ENCODE measurements at regions not wholly inside any gene's neighbourhood (a gene's known extent, or its start where the extent isn't known, plus 50 kb on each side); places are given as distances from the start of the nearest gene placed in this dataset.

DNA sequence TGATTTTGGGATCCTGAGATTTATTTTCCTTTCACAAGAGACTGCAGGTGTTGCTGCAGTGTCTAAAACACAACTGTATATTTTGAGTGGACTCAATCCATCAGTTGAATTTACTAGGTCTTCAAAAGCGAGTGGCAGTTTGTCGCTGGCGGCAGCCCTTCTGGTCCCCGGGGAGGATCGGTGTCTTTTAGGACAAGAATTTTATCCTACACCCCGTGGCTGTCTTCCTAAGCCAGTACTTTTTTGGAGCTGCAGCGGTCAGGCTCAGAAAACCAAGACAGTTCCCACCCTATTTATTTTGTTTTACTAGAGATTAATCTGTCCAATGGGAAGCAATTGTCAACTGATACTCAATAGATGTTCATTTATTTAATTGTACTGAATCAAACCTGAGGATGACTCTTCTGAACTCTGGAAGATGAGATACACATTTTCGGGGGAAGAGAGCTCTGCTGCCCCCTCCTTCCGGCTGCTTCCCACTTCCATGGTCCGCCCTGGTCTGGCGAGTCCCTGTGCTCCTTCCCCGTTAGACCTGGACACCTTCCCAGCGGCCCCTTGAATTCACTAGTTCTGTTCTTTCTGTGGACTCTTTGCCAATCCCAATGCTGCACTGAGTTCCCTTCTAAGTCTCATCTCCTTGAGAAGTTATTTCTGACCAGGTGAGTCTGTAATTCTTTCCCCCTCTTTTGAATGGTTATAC, 90.6 kb downstream of the ERMARD start:
- no peak overlapping the region for H3K9ac ChIP-seq (ENCODE audit: low read length)
- H3K4me3 Mint-ChIP-seq (ENCODE audit: unreplicated experiment): no peak overlapping the region
- H3K4me3 ChIP-seq (ENCODE audit: insufficient read depth, low read depth, low read length): no peak overlapping the region
- FAIRE-seq (no peak), DNase-seq (ENCODE audit: low read depth) (no peak)
- no peak overlapping the region for H3K4me2 ChIP-seq (ENCODE audit: low read length)
- peaks cover 49% of the 10 kb centered on the region for H3K27me3 Mint-ChIP-seq (ENCODE audit: low read depth, unreplicated experiment)
- H3K4me1 ChIP-seq (ENCODE audit: insufficient read depth, low read length): no peaks in the 10 kb centered on the region
- no peaks in the 10 kb centered on the region for H3K36me3 Mint-ChIP-seq (ENCODE audit: low read depth, unreplicated experiment)
- H3K27ac ChIP-seq (ENCODE audit: low read depth, low read length): no peak overlapping the region
- peaks cover 3% of the 10 kb centered on the region for H3K9me3 ChIP-seq (ENCODE audit: insufficient read depth, low read depth, low read length)
- no peaks in the 10 kb centered on the region for H3K36me3 ChIP-seq (ENCODE audit: insufficient read depth, low read length)
- H4K20me1 ChIP-seq (ENCODE audit: insufficient read depth, low read length): no peaks in the 10 kb centered on the region
- H3K4me1 Mint-ChIP-seq (ENCODE audit: low read depth, unreplicated experiment): peaks cover 7% of the 10 kb centered on the region
- H2AFZ ChIP-seq (ENCODE audit: low read depth, low read length): no peak overlapping the region
- H3K27ac Mint-ChIP-seq (ENCODE audit: unreplicated experiment): no peak overlapping the region
- TF ChIP-seq, protein P1, sequence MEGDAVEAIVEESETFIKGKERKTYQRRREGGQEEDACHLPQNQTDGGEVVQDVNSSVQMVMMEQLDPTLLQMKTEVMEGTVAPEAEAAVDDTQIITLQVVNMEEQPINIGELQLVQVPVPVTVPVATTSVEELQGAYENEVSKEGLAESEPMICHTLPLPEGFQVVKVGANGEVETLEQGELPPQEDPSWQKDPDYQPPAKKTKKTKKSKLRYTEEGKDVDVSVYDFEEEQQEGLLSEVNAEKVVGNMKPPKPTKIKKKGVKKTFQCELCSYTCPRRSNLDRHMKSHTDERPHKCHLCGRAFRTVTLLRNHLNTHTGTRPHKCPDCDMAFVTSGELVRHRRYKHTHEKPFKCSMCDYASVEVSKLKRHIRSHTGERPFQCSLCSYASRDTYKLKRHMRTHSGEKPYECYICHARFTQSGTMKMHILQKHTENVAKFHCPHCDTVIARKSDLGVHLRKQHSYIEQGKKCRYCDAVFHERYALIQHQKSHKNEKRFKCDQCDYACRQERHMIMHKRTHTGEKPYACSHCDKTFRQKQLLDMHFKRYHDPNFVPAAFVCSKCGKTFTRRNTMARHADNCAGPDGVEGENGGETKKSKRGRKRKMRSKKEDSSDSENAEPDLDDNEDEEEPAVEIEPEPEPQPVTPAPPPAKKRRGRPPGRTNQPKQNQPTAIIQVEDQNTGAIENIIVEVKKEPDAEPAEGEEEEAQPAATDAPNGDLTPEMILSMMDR (IDR thresholded peaks at IDR 0.05; ENCODE audit: insufficient read depth, low read depth, low read length): no peak
- TF ChIP-seq EZH2 (IDR thresholded peaks at IDR 0.05; ENCODE audit: insufficient read depth, low read length): no peak
- H3K9me3 Mint-ChIP-seq (ENCODE audit: unreplicated experiment): no peaks in the 10 kb centered on the region
- H3K79me2 ChIP-seq (ENCODE audit: insufficient read depth, low read length): no peaks in the 10 kb centered on the region
- no peaks in the 10 kb centered on the region for H3K27me3 ChIP-seq (ENCODE audit: insufficient read depth, low read length)

DNA sequence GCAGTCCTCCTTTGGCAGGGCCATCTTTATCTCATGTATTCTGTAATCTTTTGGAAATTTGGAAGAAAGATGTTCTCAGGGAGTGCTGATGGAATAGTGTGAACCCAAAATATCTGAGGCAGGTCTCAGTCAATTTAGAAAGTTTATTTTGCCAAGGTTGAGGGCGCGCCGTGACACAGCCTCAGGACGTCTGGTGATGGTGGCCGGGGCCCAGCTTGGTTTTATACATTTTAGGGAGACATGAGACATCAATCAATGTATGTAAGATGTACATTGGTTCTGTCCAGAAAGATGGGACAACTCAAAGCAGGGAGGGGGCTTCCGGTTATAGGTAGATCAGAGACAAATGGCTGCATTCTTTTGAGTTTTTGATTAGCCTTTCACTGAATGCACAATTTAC, 89.8 kb downstream of the ERMARD start:
- no peak for FAIRE-seq
- Histone ChIP-seq H3K27ac (ENCODE audit: low read depth, low read length) (no peak overlapping the region), H3K79me2 (ENCODE audit: insufficient read depth, low read length) (no peaks in the 10 kb centered on the region), H3K4me3 (ENCODE audit: insufficient read depth, low read depth, low read length) (no peak overlapping the region), H3K4me2 (ENCODE audit: low read length) (no peak overlapping the region), H3K9me3 (ENCODE audit: insufficient read depth, low read depth, low read length) (peaks cover 3% of the 10 kb centered on the region), H3K27me3 (ENCODE audit: insufficient read depth, low read length) (no peaks in the 10 kb centered on the region), H3K4me1 (ENCODE audit: insufficient read depth, low read length) (no peaks in the 10 kb centered on the region), H3K9ac (ENCODE audit: low read length) (no peak overlapping the region), H2AFZ (ENCODE audit: low read depth, low read length) (no peak overlapping the region), H4K20me1 (ENCODE audit: insufficient read depth, low read length) (no peaks in the 10 kb centered on the region), H3K36me3 (ENCODE audit: insufficient read depth, low read length) (no peaks in the 10 kb centered on the region)
- no peak overlapping the region for H3K4me3 Mint-ChIP-seq (ENCODE audit: unreplicated experiment)
- DNase-seq (ENCODE audit: low read depth): no peak
- TF ChIP-seq, protein P1 (IDR thresholded peaks at IDR 0.05; ENCODE audit: insufficient read depth, low read depth, low read length): no peak
- TF ChIP-seq EZH2 (IDR thresholded peaks at IDR 0.05; ENCODE audit: insufficient read depth, low read length): no peak
- H3K27me3 Mint-ChIP-seq (ENCODE audit: low read depth, unreplicated experiment): peaks cover 53% of the 10 kb centered on the region
- H3K27ac Mint-ChIP-seq (ENCODE audit: unreplicated experiment): no peak overlapping the region
- peaks cover 7% of the 10 kb centered on the region for H3K4me1 Mint-ChIP-seq (ENCODE audit: low read depth, unreplicated experiment)
- H3K9me3 Mint-ChIP-seq (ENCODE audit: unreplicated experiment): no peaks in the 10 kb centered on the region
- H3K36me3 Mint-ChIP-seq (ENCODE audit: low read depth, unreplicated experiment): no peaks in the 10 kb centered on the region

DNA sequence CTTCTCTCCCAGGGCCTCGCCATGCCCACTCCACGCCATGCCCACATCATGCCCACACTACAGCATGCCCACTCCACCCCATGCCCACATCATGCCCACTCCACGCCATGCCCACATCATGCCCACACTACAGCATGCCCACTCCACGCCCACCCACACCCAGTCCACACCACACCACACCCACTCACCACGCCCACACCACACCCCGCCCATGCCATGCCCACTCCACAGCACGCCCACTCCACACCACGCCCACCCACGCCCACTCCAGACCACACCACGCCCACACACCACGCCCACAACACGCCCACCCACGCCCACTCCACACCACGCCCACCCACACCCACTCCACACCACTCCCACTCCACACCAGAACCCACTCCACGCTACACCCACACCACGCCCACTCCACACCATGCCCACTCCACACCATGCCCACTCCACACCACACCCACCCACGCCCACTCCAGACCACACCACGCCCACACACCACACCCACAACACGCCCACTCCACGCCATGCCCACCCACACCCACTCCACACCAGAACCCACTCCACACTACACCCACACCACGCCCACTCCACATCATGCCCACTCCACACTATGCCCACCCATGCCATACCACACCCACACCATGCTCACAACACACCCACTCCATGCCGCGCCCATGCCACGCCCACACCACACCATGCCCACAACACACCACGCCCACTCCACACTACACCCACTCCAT, 88.6 kb downstream of the ERMARD start:
- no peak overlapping the region for H3K4me3 Mint-ChIP-seq (ENCODE audit: unreplicated experiment)
- H3K4me1 Mint-ChIP-seq (ENCODE audit: low read depth, unreplicated experiment): peaks cover 7% of the 10 kb centered on the region
- no peak overlapping the region for H3K27ac Mint-ChIP-seq (ENCODE audit: unreplicated experiment)
- H4K20me1 ChIP-seq (ENCODE audit: insufficient read depth, low read length): no peaks in the 10 kb centered on the region
- H3K4me3 ChIP-seq (ENCODE audit: insufficient read depth, low read depth, low read length): no peak overlapping the region
- DNase-seq (ENCODE audit: low read depth) (no peak), FAIRE-seq (no peak)
- no peak overlapping the region for H2AFZ ChIP-seq (ENCODE audit: low read depth, low read length)
- H3K27me3 Mint-ChIP-seq (ENCODE audit: low read depth, unreplicated experiment): peaks cover 55% of the 10 kb centered on the region
- TF ChIP-seq, protein P1 (IDR thresholded peaks at IDR 0.05; ENCODE audit: insufficient read depth, low read depth, low read length): no peak
- TF ChIP-seq EZH2 (IDR thresholded peaks at IDR 0.05; ENCODE audit: insufficient read depth, low read length): no peak
- H3K27me3 ChIP-seq (ENCODE audit: insufficient read depth, low read length): peaks cover 4% of the 10 kb centered on the region
- H3K36me3 ChIP-seq (ENCODE audit: insufficient read depth, low read length): no peaks in the 10 kb centered on the region
- peaks cover 6% of the 10 kb centered on the region for H3K9me3 Mint-ChIP-seq (ENCODE audit: unreplicated experiment)
- H3K4me2 ChIP-seq (ENCODE audit: low read length): no peak overlapping the region
- no peak overlapping the region for H3K27ac ChIP-seq (ENCODE audit: low read depth, low read length)
- no peaks in the 10 kb centered on the region for H3K36me3 Mint-ChIP-seq (ENCODE audit: low read depth, unreplicated experiment)
- H3K79me2 ChIP-seq (ENCODE audit: insufficient read depth, low read length): no peaks in the 10 kb centered on the region
- no peaks in the 10 kb centered on the region for H3K4me1 ChIP-seq (ENCODE audit: insufficient read depth, low read length)
- peaks cover 3% of the 10 kb centered on the region for H3K9me3 ChIP-seq (ENCODE audit: insufficient read depth, low read depth, low read length)
- no peak overlapping the region for H3K9ac ChIP-seq (ENCODE audit: low read length)

Measured in astrocyte (in vitro differentiated cells and primary cell).